H1 (cell line): ENCODE measurements at regions not wholly inside any gene's neighbourhood (a gene's known extent, or its start where the extent isn't known, plus 50 kb on each side); places are given as distances from the start of the nearest gene placed in this dataset.

Experiments
- CTCF ChIA-PET: fragments of 300-600 bp; sonication (Branson Sonifier 250); formaldehyde crosslinking; loops from one replicate; lab custom pipeline; 2021; ENCODE audit not compliant: partially characterized antibody; lab: Charles Lee
- POLR2A ChIA-PET: fragments of 300-600 bp; sonication (Branson Sonifier 250); formaldehyde crosslinking; loops from one replicate; lab custom pipeline; 2021; ENCODE audit warnings: inconsistent platforms; ENCODE audit not compliant: partially characterized antibody; lab: Charles Lee
- DNase-seq, 2 experiments: peaks; one replicate each; pipeline versions ENCODE4 v3.0.0 to v3.0.0-alpha.2; 2010 to 2022; ENCODE audit warnings: low spot score in 2 of 2, low read depth in 1 of 2, mixed read lengths in 1 of 2
- FAIRE-seq: peaks from 2 replicates; lab custom pipeline; 2011; peaks lifted over from hg19 to GRCh38; lab: Jason Lieb, UNC
- H2AFZ ChIP-seq: 2 replicates; pipeline ENCODE4 v1.8.1; 2012; ENCODE audit warnings: low read length, inconsistent platforms
- H2AK5ac ChIP-seq: 2 replicates; pipeline ENCODE4 v1.6.1; 2013; ENCODE audit warnings: low read depth, low read length
- H2BK120ac ChIP-seq: replicated peaks from 2 replicates; pipeline ENCODE3; 2013; ENCODE audit warnings: low read depth, low read length, inconsistent platforms
- H2BK12ac ChIP-seq: 2 replicates; pipeline ENCODE4 v1.6.1; 2013; ENCODE audit warnings: low read depth, low read length
- H2BK15ac ChIP-seq: 2 replicates; pipeline ENCODE4 v1.6.1; 2013; ENCODE audit warnings: low read length
- H2BK20ac ChIP-seq: 2 replicates; pipeline ENCODE4 v1.6.1; 2013; ENCODE audit warnings: low read length
- H2BK5ac ChIP-seq: 2 replicates; pipeline ENCODE4 v1.6.1; 2013; ENCODE audit warnings: low read depth, low read length
- H3K14ac ChIP-seq: 2 replicates; pipeline ENCODE4 v1.6.1; 2013; ENCODE audit warnings: inconsistent platforms; ENCODE audit not compliant: insufficient read length
- H3K18ac ChIP-seq: 2 replicates; pipeline ENCODE4 v1.6.1; 2013; ENCODE audit warnings: low read length; ENCODE audit errors: extremely low read depth
- H3K23ac ChIP-seq: 2 replicates; pipeline ENCODE4 v1.6.1; 2013; ENCODE audit warnings: inconsistent platforms; ENCODE audit not compliant: insufficient read length
- H3K23me2 ChIP-seq: 2 replicates; pipeline ENCODE4 v1.6.1; 2013; ENCODE audit warnings: low read depth, low read length
- H3K27ac ChIP-seq: 2 replicates; pipeline ENCODE4 v1.6.1; 2011; ENCODE audit warnings: low read depth, low read length, inconsistent platforms
- H3K27me3 ChIP-seq, 4 experiments: replicated peaks in 1 of 4; 1 replicate in 1 of 4; 2 replicates in 3 of 4; pipeline versions ENCODE4 v1.6.1 to v1.8.1; 2011 to 2013; ENCODE audit warnings: low read length in 3 of 4, mild to moderate bottlenecking in 3 of 4, inconsistent platforms in 2 of 4, mixed read lengths in 2 of 4, moderate library complexity in 1 of 4; ENCODE audit not compliant: control insufficient read depth in 3 of 4, insufficient read depth in 3 of 4; ENCODE audit errors: extremely low read depth in 1 of 4
- H3K36me3 ChIP-seq, 4 experiments: 2 replicates each; pipeline versions ENCODE4 v1.6.1 to v1.8.1; 2011 to 2013; ENCODE audit warnings: mild to moderate bottlenecking in 4 of 4, low read length in 3 of 4, moderate library complexity in 2 of 4, control low read depth in 1 of 4, inconsistent platforms in 1 of 4; ENCODE audit not compliant: insufficient read depth in 4 of 4, control insufficient read depth in 2 of 4
- H3K4ac ChIP-seq: replicated peaks from 2 replicates; pipeline ENCODE3; 2013; ENCODE audit warnings: low read length, low read depth, mixed read lengths, inconsistent platforms; ENCODE audit not compliant: insufficient read length
- H3K4me1 ChIP-seq, 4 experiments: replicated peaks in 1 of 4; 1 replicate in 1 of 4; 2 replicates in 3 of 4; pipeline versions ENCODE4 v1.6.1 to v1.8.1; 2011 to 2013; ENCODE audit warnings: low read length in 3 of 4, inconsistent platforms in 2 of 4, mixed read lengths in 1 of 4; ENCODE audit not compliant: insufficient read depth in 4 of 4, control insufficient read depth in 3 of 4
- H3K4me2 ChIP-seq, 2 experiments: 2 replicates each; pipeline versions ENCODE4 v1.6.1 to v1.8.1; 2011 to 2013; ENCODE audit warnings: low read depth in 2 of 2, low read length in 2 of 2, control low read depth in 1 of 2, inconsistent platforms in 1 of 2, mild to moderate bottlenecking in 1 of 2; ENCODE audit not compliant: insufficient read depth in 1 of 2
- H3K4me3 ChIP-seq, 4 experiments: fragments of 200-600, 300-600 bp in 1 of 4; sonication (generic), shearing (Covaris generic), sonication (Bioruptor Twin) in 1 of 4; 2 replicates each; pipeline versions ENCODE4 v1.5.1 to v1.8.1; 2011 to 2016; ENCODE audit warnings: low read length in 4 of 4, low read depth in 3 of 4, control low read depth in 2 of 4, inconsistent platforms in 2 of 4, mild to moderate bottlenecking in 2 of 4, mixed read lengths in 1 of 4, moderate library complexity in 1 of 4; ENCODE audit not compliant: insufficient read depth in 2 of 4; ENCODE audit errors: extremely low read depth in 1 of 4
- H3K56ac ChIP-seq: replicated peaks from 2 replicates; pipeline ENCODE3; 2013; ENCODE audit warnings: low read depth, mild to moderate bottlenecking, mixed read lengths, low read length, inconsistent platforms; ENCODE audit not compliant: insufficient read length
- H3K79me1 ChIP-seq: 2 replicates; pipeline ENCODE4 v1.6.1; 2013; ENCODE audit warnings: low read depth, low read length, control low read depth
- H3K79me2 ChIP-seq, 2 experiments: 2 replicates each; pipeline versions ENCODE4 v1.6.1 to v1.8.1; 2012 to 2013; ENCODE audit warnings: low read length in 2 of 2, mild to moderate bottlenecking in 2 of 2, inconsistent platforms in 1 of 2; ENCODE audit not compliant: insufficient read depth in 2 of 2, control insufficient read depth in 1 of 2
- H3K9ac ChIP-seq, 4 experiments: replicated peaks in 1 of 4; 1 replicate in 1 of 4; 2 replicates in 3 of 4; pipeline versions ENCODE4 v1.6.1 to v1.8.1; 2011 to 2013; ENCODE audit warnings: low read depth in 3 of 4, low read length in 3 of 4, control low read depth in 2 of 4, mild to moderate bottlenecking in 2 of 4, moderate library complexity in 2 of 4, inconsistent platforms in 1 of 4; ENCODE audit errors: extremely low read depth in 1 of 4
- H3K9me3 ChIP-seq, 2 experiments: 2 replicates each; pipeline versions ENCODE4 v1.6.1 to v1.8.1; 2012 to 2013; ENCODE audit warnings: mild to moderate bottlenecking in 2 of 2, moderate library complexity in 2 of 2, control low read depth in 1 of 2, inconsistent platforms in 1 of 2, low read depth in 1 of 2, low read length in 1 of 2, mixed read lengths in 1 of 2; ENCODE audit not compliant: insufficient read depth in 2 of 2
- H4K20me1 ChIP-seq, 2 experiments: replicated peaks in 1 of 2; 2 replicates each; pipeline versions ENCODE3 to v1.8.1; 2011 to 2013; ENCODE audit warnings: inconsistent platforms in 2 of 2, low read length in 2 of 2, mild to moderate bottlenecking in 1 of 2; ENCODE audit not compliant: insufficient read depth in 2 of 2, control insufficient read depth in 1 of 2
- H4K5ac ChIP-seq: 2 replicates; pipeline ENCODE4 v1.6.1; 2013; ENCODE audit warnings: low read length, low read depth, mixed read lengths, inconsistent platforms; ENCODE audit not compliant: insufficient read length
- H4K8ac ChIP-seq: 2 replicates; pipeline ENCODE4 v1.8.0; 2013; ENCODE audit warnings: mild to moderate bottlenecking, moderate library complexity, low read length, inconsistent platforms; ENCODE audit not compliant: insufficient read depth; ENCODE audit errors: extremely low read depth
- H4K91ac ChIP-seq: replicated peaks from 2 replicates; pipeline ENCODE3; 2013; ENCODE audit warnings: low read length, mixed read lengths, inconsistent platforms; ENCODE audit not compliant: insufficient read length
- CTCF ChIP-seq, 3 experiments: IDR thresholded peaks; 1 replicate in 2 of 3; 2 replicates in 1 of 3; pipeline versions ENCODE4 v1.5.1 to v1.6.1; 2011; ENCODE audit warnings: low read length in 3 of 3, mild to moderate bottlenecking in 3 of 3, inconsistent platforms in 2 of 3, low read depth in 1 of 3, moderate library complexity in 1 of 3; ENCODE audit not compliant: insufficient read depth in 1 of 3; ENCODE audit errors: control extremely low read depth in 1 of 3
- HDAC2 ChIP-seq, 2 experiments: fragments of 300-600 bp in 1 of 2; sonication (generic) in 1 of 2; IDR thresholded peaks; 2 replicates each; pipeline ENCODE4 v1.6.1; 2011 to 2012; ENCODE audit warnings: low read depth in 2 of 2, low read length in 2 of 2, mild to moderate bottlenecking in 2 of 2, moderate library complexity in 2 of 2, borderline replicate concordance in 1 of 2, inconsistent platforms in 1 of 2
- HDAC6 ChIP-seq: IDR thresholded peaks from one replicate; pipeline ENCODE4 v1.7.1; 2012; ENCODE audit warnings: low read depth, mild to moderate bottlenecking, inconsistent platforms, low read length, moderate library complexity
- SAP30 ChIP-seq: fragments of 300-600 bp; sonication (generic); IDR thresholded peaks from 2 replicates; pipeline ENCODE4 v1.7.1; 2012; ENCODE audit warnings: low read length, moderate library complexity, mild to moderate bottlenecking, inconsistent platforms; ENCODE audit not compliant: insufficient read depth, insufficient replicate concordance
- SP4 ChIP-seq: IDR thresholded peaks from 2 replicates; pipeline ENCODE4 v1.6.1; 2012; ENCODE audit warnings: low read length, inconsistent platforms
- SUZ12 ChIP-seq: fragments of 200-600 bp; sonication (generic); IDR thresholded peaks from 2 replicates; pipeline ENCODE4 v1.6.1; 2012; ENCODE audit warnings: mild to moderate bottlenecking, inconsistent platforms, low read length, moderate library complexity, mixed read lengths
- TAF7 ChIP-seq: optimal IDR thresholded peaks from 2 replicates; pipeline ENCODE3; 2011; ENCODE audit warnings: low read depth, mild to moderate bottlenecking, inconsistent platforms, low read length, moderate library complexity, borderline replicate concordance
- WGBS, 2 experiments: shearing (Covaris generic) in 1 of 2; methylation state at CpG; one replicate each; pipeline versions ENCODE4 v1.1.6 to v1.1.7; 2013 to 2015; ENCODE audit warnings: low lambda C conversion rate in 2 of 2, mixed read lengths in 2 of 2, inconsistent platforms in 1 of 2, low coverage in 1 of 2, missing lambda C conversion rate in 1 of 2; ENCODE audit not compliant: insufficient replicate concordance in 2 of 2, insufficient coverage in 1 of 2, insufficient read length in 1 of 2; ENCODE audit errors: extremely low coverage in 1 of 2, missing lambda C conversion rate in 1 of 2; 5-methylcytosine and 5-hydroxymethylcytosine counted together

GRCh38 chr14:34059037-34059924 lies 108.4 kb upstream of the EGLN3 start:
- Histone ChIP-seq H3K23ac (no peak overlapping the region), H2BK120ac (no peak overlapping the region), H3K4me3 (peak overlapping the region; percentile 45 to 66 (median 52)), H3K18ac (peak overlapping the region; percentile 12; the same call in 1 of the 2 replicates), H4K91ac (no peak overlapping the region), H2BK5ac (no peak overlapping the region), H3K79me1 (no peaks in the 10 kb centered on the region), H2AFZ (peak overlapping the region; percentile 8; the same call in 1 of the 2 replicates), H3K9me3 (no peaks in the 10 kb centered on the region), H3K36me3 (no peaks in the 10 kb centered on the region), H3K27ac (no peak overlapping the region), H3K79me2 (no peaks in the 10 kb centered on the region), H2BK20ac (no peak overlapping the region), H3K23me2 (peaks cover 5% of the 10 kb centered on the region; the same call in 1 of the 2 replicates), H3K14ac (no peak overlapping the region), H3K4me2 (peak overlapping the region; percentile 77 to 84), H3K56ac (no peak overlapping the region), H3K9ac (peak overlapping the region in 2 of 4 experiments; percentile 63 to 68; a peak in 2 of 7 replicates), H3K4ac (no peak overlapping the region), H4K5ac (no peak overlapping the region), H2BK15ac (no peak overlapping the region; the same call in 1 of the 2 replicates), H4K20me1 (no peaks in the 10 kb centered on the region), H3K27me3 (peaks cover 0 to 18% (median 13%) of the 10 kb centered on the region in 4 experiments; a peak in 5 of 7 replicates), H2AK5ac (no peak overlapping the region), H3K4me1 (peaks cover 0 to 11% (median 6%) of the 10 kb centered on the region in 4 experiments; a peak in 6 of 7 replicates), H2BK12ac (no peak overlapping the region), H4K8ac (peak overlapping the region; percentile 82; the same call in 1 of the 2 replicates)
- CTCF ChIA-PET = interaction anchor here (0.6 to 2.6 kb wide), 8 partner anchors 9 to 246 kb away, joined by 3 to 13 read pairs (median 3); partner anchors contain the start of gene EGLN3
- POLR2A ChIA-PET = interaction anchor here (1.0 to 2.1 kb wide), 12 partner anchors 8 to 123 kb away, joined by 3 to 6 read pairs (median 4); no protein-coding TSS in a partner anchor
- FAIRE-seq = no peak
- WGBS, 2 experiments = 80% methylated on average over 16 of the region's 16 CpGs; no CpG with 5 or more reads in 1 of the 2 experiments
- DNase-seq = no peak
- TF ChIP-seq SAP30 (no peak), HDAC6 (no peak), HDAC2 (IDR thresholded peaks at IDR 0.05; ENCODE audit: borderline replicate concordance in 1 of 2, low read depth in 2 of 2, low read length in 2 of 2) (no peak), SP4 (no peak), TAF7 (no peak), SUZ12 (no peak), CTCF (IDR thresholded peaks at IDR 0.05; ENCODE audit: control extremely low read depth in 1 of 3, insufficient read depth in 1 of 3, low read depth in 1 of 3, low read length in 3 of 3) (no peak)
